Non-pigmented ciliary epithelial cell (primary cell): ENCODE measurements at regions not wholly inside any gene's neighbourhood (a gene's known extent, or its start where the extent isn't known, plus 50 kb on each side); places are given as distances from the start of the nearest gene placed in this dataset.
A peak's percentile ranks its signal among the peaks of the same experiment; 100 is the strongest.
"Not testable (repeated sequence)": the region's sequence is repeated elsewhere in the genome, so short reads cannot be mapped to it uniquely, and the experiment has no call there.

Experiments used
- DNase-seq: peaks from one replicate; pipeline ENCODE4 v3.0.0-alpha.2; 2010; ENCODE audit warnings: low read depth

GRCh38 chr1:60809204-60809980 lies 273.0 kb upstream of the NFIA start:
- no peak for DNase-seq

- no peak for DNase-seq
These were observed 273.7 kb upstream of the NFIA start for GRCh38 chr1:60808676-60809075.

- DNase-seq = no peak
These were observed 279.5 kb upstream of the NFIA start for GRCh38 chr1:60802884-60803283.

GRCh38 chr1:60797351-60797750 lies 285.0 kb upstream of the NFIA start:
- no peak for DNase-seq

- DNase-seq = no peak
These were observed 291.1 kb upstream of the NFIA start for GRCh38 chr1:60791226-60791625.

- DNase-seq = not testable (repeated sequence)
These were observed 309.3 kb upstream of the NFIA start for GRCh38 chr1:60773099-60773498.

GRCh38 chr1:60769082-60769481 lies 313.3 kb upstream of the NFIA start:
- no peak for DNase-seq

GRCh38 chr1:60765204-60765603 lies 317.2 kb upstream of the NFIA start:
- no peak for DNase-seq

- DNase-seq = no peak
These were observed 317.9 kb upstream of the NFIA start for GRCh38 chr1:60764489-60764888.

- no peak for DNase-seq
These were observed 318.6 kb upstream of the NFIA start for GRCh38 chr1:60763741-60764140.

GRCh38 chr1:60762911-60763310 lies 319.4 kb upstream of the NFIA start:
- DNase-seq = no peak

GRCh38 chr1:60762176-60762575 lies 320.2 kb upstream of the NFIA start:
- DNase-seq = peak; percentile 71

- no peak for DNase-seq
These were observed 323.1 kb upstream of the NFIA start for GRCh38 chr1:60759291-60759690.

GRCh38 chr1:60757485-60757884 lies 324.9 kb upstream of the NFIA start:
- no peak for DNase-seq

- no peak for DNase-seq
These were observed 329.1 kb upstream of the NFIA start for GRCh38 chr1:60753036-60753900.

GRCh38 chr1:60751306-60751705 lies 331.1 kb upstream of the NFIA start:
- DNase-seq = no peak

GRCh38 chr1:60747353-60747752 lies 335.0 kb upstream of the NFIA start:
- DNase-seq = no peak

- no peak for DNase-seq
These were observed 336.0 kb upstream of the NFIA start for GRCh38 chr1:60746278-60746791.

- DNase-seq = no peak
These were observed 336.9 kb upstream of the NFIA start for GRCh38 chr1:60745484-60745883.

- no peak for DNase-seq
These were observed 340.0 kb upstream of the NFIA start for GRCh38 chr1:60742339-60742738.

GRCh38 chr1:60740154-60740553 lies 342.2 kb upstream of the NFIA start:
- DNase-seq = no peak

GRCh38 chr1:60739729-60740128 lies 342.6 kb upstream of the NFIA start:
- DNase-seq = no peak

- DNase-seq = no peak
These were observed 349.4 kb upstream of the NFIA start for GRCh38 chr1:60732977-60733401.
